Renal cortex interstitium (tissue), 11 donors: ENCODE measurements at regions not wholly inside any gene's neighbourhood (a gene's known extent, or its start where the extent isn't known, plus 50 kb on each side); places are given as distances from the start of the nearest gene placed in this dataset.

ENCODE experiments used
- DNase-seq, 11 donors: peaks; one replicate each; pipeline ENCODE4 v3.0.0-alpha.2; 2013; ENCODE audit warnings: low read depth in 9 of 11, low spot score in 4 of 11; ENCODE audit errors: extremely low read depth in 1 of 11

DNA sequence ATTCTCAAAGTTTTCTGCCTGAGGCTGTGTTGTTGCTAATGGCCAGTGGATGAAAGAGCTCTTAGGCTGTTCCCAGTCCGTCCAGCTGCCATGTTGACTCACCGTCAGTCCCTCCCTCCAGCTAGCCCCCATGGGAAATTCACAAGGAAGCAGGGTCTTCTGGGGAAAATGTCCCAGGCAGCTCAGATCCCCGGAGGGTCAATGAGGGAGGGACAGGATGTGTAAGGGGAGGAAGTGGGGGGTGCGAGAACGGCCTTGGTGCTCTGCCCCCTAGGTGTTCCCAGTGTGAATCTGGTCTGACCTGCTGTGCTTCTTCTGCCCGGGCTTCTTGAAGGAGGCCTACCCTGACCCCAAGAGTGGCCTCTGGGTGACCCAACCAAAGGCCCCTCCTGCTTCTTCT, 65.9 kb downstream of the CEBPB start:
- no peak for DNase-seq

DNA sequence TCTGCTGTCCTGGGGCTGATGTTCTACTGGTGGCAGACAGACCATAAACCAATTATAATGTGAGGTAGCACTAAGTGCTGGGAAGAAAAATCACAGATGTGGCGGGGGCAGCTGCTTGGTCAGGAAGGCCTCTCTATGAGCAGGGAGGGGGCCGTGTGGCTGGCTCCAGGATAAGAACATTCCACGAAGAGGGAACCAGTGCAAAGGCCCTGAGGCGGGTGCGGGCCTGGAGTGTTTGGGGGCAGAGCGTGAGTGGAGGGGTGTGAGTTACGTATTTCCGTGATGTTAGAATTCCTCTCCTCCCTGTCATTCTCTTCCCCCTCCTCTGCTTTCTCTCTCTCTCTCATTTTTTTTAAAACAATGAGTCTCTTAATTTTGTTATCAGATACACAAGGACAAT, 67.2 kb downstream of the CEBPB start:
- no peak for DNase-seq

DNA sequence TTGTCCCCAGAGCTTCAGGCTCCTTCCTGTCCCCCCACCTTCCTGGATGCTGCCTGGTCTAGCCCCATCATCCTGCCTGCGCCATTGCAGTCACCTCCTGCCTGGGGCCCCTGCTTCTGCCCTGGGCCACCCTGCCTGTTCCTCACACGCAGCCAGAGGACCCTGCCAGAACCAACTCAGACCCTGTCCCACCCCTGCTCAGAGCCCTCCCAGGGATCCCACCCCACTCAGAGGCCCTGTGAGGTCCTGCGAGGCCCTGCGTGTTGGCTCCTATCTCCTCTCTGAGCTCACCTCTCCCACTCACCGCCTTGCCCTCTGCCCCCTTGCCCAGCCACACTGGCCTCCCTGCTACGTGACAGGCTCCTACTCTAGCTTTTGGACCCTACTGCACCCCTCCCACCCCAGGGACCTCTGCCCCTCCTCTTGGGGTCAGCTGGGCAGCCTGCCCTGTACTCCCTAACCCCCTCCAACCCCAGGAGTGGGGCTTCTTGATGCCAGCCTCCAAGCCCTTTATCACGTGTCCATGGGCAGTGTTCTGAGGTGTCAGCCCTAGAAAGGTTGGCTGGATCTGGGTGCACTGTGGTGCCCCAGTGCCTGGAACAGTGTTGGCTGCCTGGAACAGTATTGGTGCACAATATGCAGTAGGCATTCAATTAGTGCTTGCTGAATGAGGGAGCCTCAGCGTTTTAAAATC, 68.3 kb downstream of the CEBPB start:
- no peak for DNase-seq

- DNase-seq: no peak
Measured at GRCh38 chr20:50259705-50260478, 69.3 kb downstream of the CEBPB start.

- no peak for DNase-seq
Measured at GRCh38 chr20:50260479-50261221, 70.0 kb downstream of the CEBPB start.

- no peak for DNase-seq
Measured at GRCh38 chr20:50261471-50262212, 71.0 kb downstream of the CEBPB start.

DNA sequence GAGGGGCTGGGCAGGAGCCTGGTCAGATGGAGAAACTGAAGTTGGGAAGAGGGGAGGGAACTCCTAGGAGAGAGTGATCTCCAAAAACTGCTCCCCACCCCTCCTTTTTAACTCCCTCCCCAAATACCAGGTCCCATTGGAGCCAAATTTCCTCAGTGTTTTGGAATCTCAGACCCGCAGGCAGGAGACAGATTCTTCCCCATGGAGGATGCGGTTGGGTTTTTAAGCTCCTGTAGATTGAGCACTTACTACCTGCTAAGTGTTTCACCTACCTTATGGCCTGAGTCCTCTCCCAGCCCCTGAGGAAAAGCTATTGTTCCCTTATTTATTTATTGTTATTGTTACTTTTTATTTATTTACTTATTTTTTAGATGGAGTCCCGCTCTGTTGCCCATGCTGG, 73.2 kb downstream of the CEBPB start:
- DNase-seq: no peak

DNA sequence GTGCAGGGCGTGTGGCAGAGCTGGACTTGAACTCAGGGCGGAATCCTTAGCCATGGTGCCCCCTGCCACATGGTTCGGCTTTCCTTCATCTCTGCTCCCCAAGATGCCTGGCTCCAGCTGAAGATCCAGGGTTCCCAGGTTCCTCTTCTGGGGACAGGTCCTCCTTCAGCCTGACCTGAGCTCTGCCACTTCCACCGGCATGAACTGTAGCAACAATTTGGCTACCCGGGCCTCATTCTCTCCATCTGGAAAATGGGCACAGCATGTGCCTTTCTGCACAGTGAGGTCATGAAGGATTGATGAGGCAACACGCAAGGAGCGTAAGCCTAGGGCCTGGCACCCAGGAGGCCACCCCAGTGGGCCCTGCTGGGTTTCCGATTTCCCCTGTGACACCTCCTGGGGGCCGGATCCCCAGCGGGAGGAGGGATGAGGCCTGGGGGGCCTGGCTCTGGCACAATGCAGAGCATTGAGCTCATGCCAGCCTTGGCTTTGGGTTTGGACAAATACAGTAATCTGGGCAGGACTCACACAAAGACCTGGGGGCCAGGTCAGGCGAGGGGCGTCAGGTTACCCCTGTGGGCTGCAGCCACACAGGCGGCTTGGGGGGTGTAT, 74.0 kb downstream of the CEBPB start:
- no peak for DNase-seq

GRCh38 chr20:50265245-50265946, 74.8 kb downstream of the CEBPB start:
- no peak for DNase-seq

- DNase-seq: no peak
Measured at GRCh38 chr20:50266293-50267040, 75.8 kb downstream of the CEBPB start.

- no peak for DNase-seq
Measured at GRCh38 chr20:50267041-50267865, 76.6 kb downstream of the CEBPB start.

- DNase-seq: no peak
Measured at GRCh38 chr20:50267866-50268219, 77.2 kb downstream of the CEBPB start.

GRCh38 chr20:50269091-50270033, 78.7 kb downstream of the CEBPB start:
- DNase-seq: no peak

GRCh38 chr20:50270034-50270395, 79.4 kb downstream of the CEBPB start:
- DNase-seq: no peak

DNA sequence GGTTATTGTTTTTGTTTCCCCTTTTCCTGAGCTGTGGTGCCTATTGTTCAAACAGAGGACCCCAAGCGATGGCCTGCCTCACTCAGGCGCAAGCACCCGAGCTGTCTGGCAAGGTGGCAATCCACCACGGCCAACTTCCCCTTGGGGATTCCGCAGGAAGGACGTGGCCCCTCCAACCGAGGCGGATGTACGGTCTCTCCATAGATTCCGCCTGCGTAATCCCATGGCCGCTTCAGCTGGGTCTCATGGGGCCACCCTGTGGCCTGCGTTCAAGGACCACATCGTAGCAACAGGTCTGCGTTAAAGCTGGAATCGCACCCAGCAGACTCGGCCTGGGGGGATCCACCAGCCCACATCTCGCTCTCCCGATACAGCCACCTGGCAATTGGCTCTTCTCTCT, 79.9 kb downstream of the CEBPB start:
- DNase-seq: no peak

GRCh38 chr20:50271176-50271575, 80.5 kb downstream of the CEBPB start:
- DNase-seq: no peak
